Mesothelial cell of epicardium (in vitro differentiated cells): ENCODE measurements at regions not wholly inside any gene's neighbourhood (a gene's known extent, or its start where the extent isn't known, plus 50 kb on each side); places are given as distances from the start of the nearest gene placed in this dataset.
A peak's percentile ranks its signal among the peaks of the same experiment; 100 is the strongest.

ENCODE experiments used
- DNase-seq, 2 experiments: peaks; one replicate each; pipeline ENCODE4 v3.0.0; 2021; ENCODE audit warnings: low spot score in 2 of 2; ENCODE audit not compliant: unreplicated experiment in 2 of 2
- H3K27ac Mint-ChIP-seq: 2 replicates; pipeline ENCODE4 v1.8.0; 2021; ENCODE audit warnings: mixed read lengths
- H3K27me3 Mint-ChIP-seq: 2 replicates; pipeline ENCODE4 v1.8.0; 2021; ENCODE audit warnings: low read depth, mixed read lengths
- H3K36me3 Mint-ChIP-seq: 2 replicates; pipeline ENCODE4 v1.8.0; 2021; ENCODE audit warnings: mixed read lengths
- H3K4me1 Mint-ChIP-seq: 2 replicates; pipeline ENCODE4 v1.8.0; 2021; ENCODE audit warnings: mixed read lengths
- H3K4me3 Mint-ChIP-seq: 2 replicates; pipeline ENCODE4 v1.8.0; 2021; ENCODE audit warnings: mild to moderate bottlenecking, moderate library complexity, mixed read lengths
- H3K9me3 Mint-ChIP-seq: 2 replicates; pipeline ENCODE4 v1.8.0; 2021; ENCODE audit warnings: mixed read lengths
- TF ChIP-seq, protein P1 (sequence below): fragments of 200-600 bp; sonication (generic); IDR thresholded peaks from one replicate; pipeline ENCODE4 v1.5.0; 2021; ENCODE audit warnings: antibody characterized with exemption; ENCODE audit not compliant: unreplicated experiment

- DNase-seq = no peak
- TF ChIP-seq, protein P1, sequence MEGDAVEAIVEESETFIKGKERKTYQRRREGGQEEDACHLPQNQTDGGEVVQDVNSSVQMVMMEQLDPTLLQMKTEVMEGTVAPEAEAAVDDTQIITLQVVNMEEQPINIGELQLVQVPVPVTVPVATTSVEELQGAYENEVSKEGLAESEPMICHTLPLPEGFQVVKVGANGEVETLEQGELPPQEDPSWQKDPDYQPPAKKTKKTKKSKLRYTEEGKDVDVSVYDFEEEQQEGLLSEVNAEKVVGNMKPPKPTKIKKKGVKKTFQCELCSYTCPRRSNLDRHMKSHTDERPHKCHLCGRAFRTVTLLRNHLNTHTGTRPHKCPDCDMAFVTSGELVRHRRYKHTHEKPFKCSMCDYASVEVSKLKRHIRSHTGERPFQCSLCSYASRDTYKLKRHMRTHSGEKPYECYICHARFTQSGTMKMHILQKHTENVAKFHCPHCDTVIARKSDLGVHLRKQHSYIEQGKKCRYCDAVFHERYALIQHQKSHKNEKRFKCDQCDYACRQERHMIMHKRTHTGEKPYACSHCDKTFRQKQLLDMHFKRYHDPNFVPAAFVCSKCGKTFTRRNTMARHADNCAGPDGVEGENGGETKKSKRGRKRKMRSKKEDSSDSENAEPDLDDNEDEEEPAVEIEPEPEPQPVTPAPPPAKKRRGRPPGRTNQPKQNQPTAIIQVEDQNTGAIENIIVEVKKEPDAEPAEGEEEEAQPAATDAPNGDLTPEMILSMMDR = no peak
- peaks cover 24% of the 10 kb centered on the region for H3K36me3 Mint-ChIP-seq
- H3K27ac Mint-ChIP-seq = peak overlapping the region; percentile 55
- H3K4me3 Mint-ChIP-seq = no peak overlapping the region
- H3K27me3 Mint-ChIP-seq = no peaks in the 10 kb centered on the region
- H3K9me3 Mint-ChIP-seq = peaks cover 24% of the 10 kb centered on the region
- H3K4me1 Mint-ChIP-seq = peaks cover 20% of the 10 kb centered on the region
Measured at GRCh38 chr7:46397591-46397990, 476.5 kb upstream of the IGFBP3 start.

GRCh38 chr7:46396481-46396880 is 475.4 kb upstream of the IGFBP3 start:
- peaks cover 15% of the 10 kb centered on the region for H3K36me3 Mint-ChIP-seq
- H3K27ac Mint-ChIP-seq = no peak overlapping the region
- peaks cover 30% of the 10 kb centered on the region for H3K4me1 Mint-ChIP-seq
- no peaks in the 10 kb centered on the region for H3K27me3 Mint-ChIP-seq
- DNase-seq = no peak
- H3K4me3 Mint-ChIP-seq = no peak overlapping the region
- peaks cover 16% of the 10 kb centered on the region for H3K9me3 Mint-ChIP-seq
- TF ChIP-seq, protein P1 = no peak

- Mint-ChIP-seq H3K4me3 (no peak overlapping the region), H3K36me3 (peaks cover 9% of the 10 kb centered on the region)
Measured at GRCh38 chr7:46393142-46393541, 472.1 kb upstream of the IGFBP3 start.

DNA sequence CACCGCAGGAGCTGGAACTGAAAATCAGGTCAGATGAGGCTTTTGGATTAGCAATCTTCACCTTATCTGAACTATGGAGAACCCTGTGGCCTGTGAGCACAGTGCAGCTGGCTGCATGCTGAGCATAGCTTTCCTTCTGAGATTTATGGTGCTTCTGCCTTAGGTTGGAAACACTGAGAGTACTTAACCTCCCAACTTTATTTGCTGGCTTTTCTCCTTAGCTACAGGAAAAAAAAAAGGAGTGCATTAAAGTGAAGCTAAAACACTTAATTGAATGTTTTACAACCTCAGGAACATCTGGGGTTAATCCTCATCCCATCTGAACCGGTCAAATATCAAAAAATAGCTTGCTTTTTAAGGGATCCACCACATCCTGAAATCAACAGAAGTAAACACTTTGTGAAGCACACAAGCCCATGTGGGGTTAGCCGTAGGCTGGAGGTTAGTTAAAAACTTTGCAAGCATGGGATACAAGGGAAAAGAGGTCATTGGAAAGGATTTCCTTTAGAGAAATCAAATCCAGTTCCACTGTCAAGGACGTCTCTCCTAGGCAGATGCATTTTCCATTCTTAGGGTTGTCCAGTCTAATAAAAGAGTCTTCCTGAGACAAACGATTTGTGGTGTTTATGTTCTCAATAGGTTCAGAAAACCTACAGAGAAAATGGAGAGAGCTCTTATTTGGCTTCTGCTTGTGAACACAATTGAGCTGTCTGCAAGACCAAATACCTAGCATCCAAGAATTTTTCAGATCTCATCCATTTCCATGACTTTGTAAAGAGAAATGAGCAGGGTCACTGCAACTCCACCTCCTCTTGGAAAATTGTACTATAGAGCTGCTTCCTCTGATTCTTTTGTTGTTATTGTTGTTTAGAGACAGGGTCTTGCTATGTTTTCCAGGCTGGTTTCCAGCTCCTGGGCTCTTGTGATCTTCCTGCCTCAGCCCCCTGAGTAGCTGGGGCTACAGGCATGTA is 470.4 kb upstream of the IGFBP3 start:
- Mint-ChIP-seq H3K4me3 (no peak overlapping the region), H3K9me3 (peaks cover 27% of the 10 kb centered on the region), H3K4me1 (peaks cover 38% of the 10 kb centered on the region), H3K36me3 (peaks cover 20% of the 10 kb centered on the region), H3K27ac (peak overlapping the region; percentile 92), H3K27me3 (no peaks in the 10 kb centered on the region)
- DNase-seq = no peak
- TF ChIP-seq, protein P1 = no peak

More at GRCh38 chr7:46393142-46393541, 472.1 kb upstream of the IGFBP3 start:
- peaks cover 15% of the 10 kb centered on the region for H3K9me3 Mint-ChIP-seq
- H3K27ac Mint-ChIP-seq = peak overlapping the region; percentile 92
- H3K27me3 Mint-ChIP-seq = no peaks in the 10 kb centered on the region
- no peak for DNase-seq
- peaks cover 48% of the 10 kb centered on the region for H3K4me1 Mint-ChIP-seq
- TF ChIP-seq, protein P1 = no peak

DNA sequence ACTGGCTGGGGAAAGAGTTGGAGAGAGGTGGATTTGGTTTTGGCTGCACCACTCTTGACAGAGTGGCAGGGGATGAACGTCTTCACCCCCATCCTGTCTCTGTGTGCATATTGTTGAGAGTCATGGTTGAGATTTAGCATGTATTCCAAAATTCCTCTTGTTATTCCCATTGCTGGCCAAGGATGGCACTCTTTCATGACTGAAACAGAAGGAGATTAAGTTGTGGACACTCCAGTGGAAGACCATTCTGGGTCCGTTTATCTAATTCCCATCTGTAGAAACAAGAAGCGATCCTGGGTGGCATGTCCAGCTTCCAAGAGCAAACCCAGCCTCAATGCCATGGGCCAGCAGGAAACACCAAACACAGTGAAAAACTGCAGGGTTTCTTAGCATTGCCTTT is 469.0 kb upstream of the IGFBP3 start:
- Mint-ChIP-seq H3K27me3 (no peaks in the 10 kb centered on the region), H3K27ac (peak overlapping the region; percentile 92), H3K36me3 (peaks cover 20% of the 10 kb centered on the region), H3K4me3 (no peak overlapping the region), H3K9me3 (peaks cover 27% of the 10 kb centered on the region), H3K4me1 (peaks cover 47% of the 10 kb centered on the region)
- no peak for DNase-seq
- TF ChIP-seq, protein P1 = no peak
